GM12878 (cell line): ENCODE measurements at regions not wholly inside any gene's neighbourhood (a gene's known extent, or its start where the extent isn't known, plus 50 kb on each side); places are given as distances from the start of the nearest gene placed in this dataset.

Experiments
- ATAC-seq: fragments of 200-7000 bp; cut with Tn5 transposase; 3 replicates; pipeline ENCODE4 v1.9.1; 2020; ENCODE audit warnings: mild to moderate bottlenecking, moderate library complexity
- BruUV-seq: library from RNA; stranded (reverse); fragments of 400-500 nt; replicated peaks from 2 replicates; lab custom pipeline; 2021; lab: Mats Ljungman, UMichigan
- CTCF ChIA-PET: fragments of 300-600 bp; sonication (Branson Sonifier 250); formaldehyde crosslinking; extraction: SDS; loops from one replicate; lab custom pipeline; 2021; ENCODE audit warnings: inconsistent platforms; lab: Yijun Ruan, JAX
- POLR2A ChIA-PET: fragments of 350-600 bp; formaldehyde crosslinking; extraction: SDS; loops from one replicate; lab custom pipeline; 2021; ENCODE audit warnings: inconsistent platforms; lab: Charles Lee
- RAD21 ChIA-PET: fragments of 300-600 bp; sonication (Branson Sonifier 250); formaldehyde crosslinking; loops from one replicate; lab custom pipeline; 2023; ENCODE audit warnings: antibody characterized with exemption; ENCODE audit not compliant: unreplicated experiment; lab: Charles Lee
- SMC1A ChIA-PET: fragments of 300-600 bp; sonication (Branson Sonifier 250); formaldehyde crosslinking; loops from one replicate; lab custom pipeline; 2023; ENCODE audit not compliant: unreplicated experiment, uncharacterized antibody; lab: Charles Lee
- DNase-seq: peaks from one replicate; pipeline ENCODE4 v3.0.0-alpha.2; 2011; ENCODE audit warnings: low read depth, low spot score
- FAIRE-seq: peaks from 3 replicates; lab custom pipeline; 2011; peaks lifted over from hg19 to GRCh38; lab: Jason Lieb, UNC
- H2AFZ ChIP-seq: 2 replicates; pipeline ENCODE4 v1.6.0; 2011; ENCODE audit warnings: low read depth, low read length, control low read depth; ENCODE audit not compliant: control insufficient read depth
- H3K27ac ChIP-seq: 2 replicates; pipeline ENCODE4 v1.5.1; 2011; ENCODE audit warnings: control low read depth; ENCODE audit not compliant: control insufficient read depth, insufficient read depth
- H3K27me3 ChIP-seq, 2 experiments: replicated peaks in 1 of 2; 2 replicates each; pipeline versions ENCODE4 v1.6.0 to v1.6.1; 2011; ENCODE audit warnings: low read length in 1 of 2; ENCODE audit not compliant: control insufficient read depth in 2 of 2, insufficient read depth in 2 of 2
- H3K36me3 ChIP-seq, 2 experiments: 2 replicates each; pipeline ENCODE4 v1.5.1; 2011; ENCODE audit warnings: low read length in 1 of 2; ENCODE audit not compliant: control insufficient read depth in 2 of 2, insufficient read depth in 2 of 2
- H3K4me1 ChIP-seq: 2 replicates; pipeline ENCODE4 v1.6.1; 2011; ENCODE audit warnings: mild to moderate bottlenecking, low read length, moderate library complexity, mixed read lengths; ENCODE audit not compliant: control insufficient read depth, insufficient read depth
- H3K4me2 ChIP-seq: 2 replicates; pipeline ENCODE4 v1.6.0; 2011; ENCODE audit warnings: control low read depth; ENCODE audit not compliant: control insufficient read depth, insufficient read depth
- H3K4me3 ChIP-seq: fragments of 200-600 bp; sonication (generic); 2 replicates; pipeline ENCODE4 v1.5.1; 2016
- H3K79me2 ChIP-seq: 2 replicates; pipeline ENCODE4 v1.6.0; 2011; ENCODE audit warnings: low read length; ENCODE audit not compliant: control insufficient read depth, insufficient read depth
- H3K9ac ChIP-seq: 2 replicates; pipeline ENCODE4 v1.8.0; 2011; ENCODE audit warnings: low read length, control low read depth, mixed read lengths; ENCODE audit not compliant: control insufficient read depth, insufficient read depth
- H3K9me3 ChIP-seq: replicated peaks from 3 replicates; pipeline ENCODE4 v1.5.1; 2011; ENCODE audit warnings: mild to moderate bottlenecking, low read length; ENCODE audit not compliant: control insufficient read depth, insufficient read depth
- H4K20me1 ChIP-seq: 2 replicates; pipeline ENCODE4 v1.6.0; 2011; ENCODE audit not compliant: control insufficient read depth, insufficient read depth
- ASH2L ChIP-seq: fragments of 300-600, 200-600 bp; sonication (generic); IDR thresholded peaks from 2 replicates; pipeline ENCODE4 v1.6.1; 2017; ENCODE audit warnings: low read depth, mild to moderate bottlenecking, borderline replicate concordance
- EED ChIP-seq: sonication (generic); IDR thresholded peaks from 2 replicates; pipeline ENCODE4 v1.6.1; 2016; ENCODE audit warnings: antibody characterized with exemption, low read depth
- EZH2 ChIP-seq: IDR thresholded peaks from 2 replicates; pipeline ENCODE4 v1.6.1; 2012; ENCODE audit warnings: low read depth, mild to moderate bottlenecking, control low read depth, inconsistent platforms, low read length, borderline replicate concordance; ENCODE audit not compliant: control insufficient read depth
- FOXK2 ChIP-seq: fragments of 450-650 bp; IDR thresholded peaks from 2 replicates; pipeline ENCODE4 v1.6.1; 2017; ENCODE audit warnings: mild to moderate bottlenecking, moderate library complexity
- HSF1 ChIP-seq: fragments of 150-350 bp; IDR thresholded peaks from 2 replicates; pipeline ENCODE4 v1.6.1; 2014; ENCODE audit warnings: mild to moderate bottlenecking, low read depth, low read length
- IKZF1 ChIP-seq: fragments of 450-650 bp; conservative IDR thresholded peaks from 2 replicates; pipeline ENCODE4 v1.6.1; 2017; ENCODE audit warnings: antibody characterized with exemption, mild to moderate bottlenecking
- IRF4 ChIP-seq: IDR thresholded peaks from 2 replicates; pipeline ENCODE4 v1.6.1; 2011; ENCODE audit warnings: low read depth, low read length
- LARP7 ChIP-seq: fragments of 450-650 bp; IDR thresholded peaks from 2 replicates; pipeline ENCODE4 v1.6.1; 2017; ENCODE audit warnings: mild to moderate bottlenecking
- MEF2B ChIP-seq: fragments of 450-650 bp; IDR thresholded peaks from 2 replicates; pipeline ENCODE4 v1.6.1; 2018; ENCODE audit warnings: mild to moderate bottlenecking, moderate library complexity; ENCODE audit not compliant: partially characterized antibody, poor library complexity, severe bottlenecking
- MLLT1 ChIP-seq: fragments of 450-650 bp; IDR thresholded peaks from 2 replicates; pipeline ENCODE4 v1.6.1; 2016; ENCODE audit warnings: mild to moderate bottlenecking
- MYC ChIP-seq: IDR thresholded peaks from 2 replicates; pipeline ENCODE4 v1.6.1; 2011; ENCODE audit warnings: mild to moderate bottlenecking, low read length, moderate library complexity, inconsistent platforms; ENCODE audit not compliant: insufficient read depth, insufficient replicate concordance, insufficient read length, severe bottlenecking
- RAD51 ChIP-seq: fragments of 450-650 bp; IDR thresholded peaks from 2 replicates; pipeline ENCODE4 v1.6.1; 2016; ENCODE audit warnings: moderate library complexity, mild to moderate bottlenecking, inconsistent platforms
- RBBP5 ChIP-seq: fragments of 200-600 bp; sonication (generic); conservative IDR thresholded peaks from 2 replicates; pipeline ENCODE4 v1.6.1; 2016
- SMARCA5 ChIP-seq: fragments of 450-650 bp; IDR thresholded peaks from 2 replicates; pipeline ENCODE4 v1.6.1; 2017; ENCODE audit warnings: mild to moderate bottlenecking
- TAF1 ChIP-seq: IDR thresholded peaks from 2 replicates; pipeline ENCODE4 v1.6.1; 2011; ENCODE audit warnings: mild to moderate bottlenecking, low read depth, low read length, borderline replicate concordance
- TCF7 ChIP-seq: IDR thresholded peaks from 2 replicates; pipeline ENCODE4 v1.6.1; 2014; ENCODE audit warnings: antibody characterized with exemption, borderline replicate concordance
- ZBTB11 ChIP-seq: fragments of 450-650 bp; formaldehyde crosslinking; IDR thresholded peaks from 2 replicates; pipeline ENCODE4 v1.5.0; 2022; ENCODE audit warnings: mild to moderate bottlenecking, missing genetic modification characterization
- ZNF384 ChIP-seq: IDR thresholded peaks from 2 replicates; pipeline ENCODE4 v1.6.1; 2012; ENCODE audit warnings: low read depth, mild to moderate bottlenecking, low read length, improper control_type of control experiment, borderline replicate concordance
- WGBS: methylation state at CpG from one replicate; pipeline ENCODE4 v1.1.6; 2016; ENCODE audit warnings: low lambda C conversion rate; ENCODE audit not compliant: insufficient replicate concordance, insufficient coverage; ENCODE audit errors: missing lambda C conversion rate; 5-methylcytosine and 5-hydroxymethylcytosine counted together
- in situ Hi-C: fragments of 300-500 bp; cut with MboI; formaldehyde crosslinking; loops from 9 replicates; pipeline ENCODE4 v1.14.3; 2018; ENCODE audit warnings: mixed read lengths
- intact Hi-C: fragments of 100-400 bp; cut with micrococcal nuclease; formaldehyde crosslinking; loops from one replicate; pipeline ENCODE4 v1.14.2; 2022; ENCODE audit not compliant: unreplicated experiment

GRCh38 chr11:134913391-134913790 lies 501.3 kb upstream of the B3GAT1 start (continued):
- TF ChIP-seq ZBTB11 (CRISPR knock-in tag) (no peak), HSF1 (no peak), RAD51 (no peak)

GRCh38 chr11:134911514-134912180 lies 499.6 kb upstream of the B3GAT1 start:
- no peaks in the 10 kb centered on the region for H3K36me3 ChIP-seq
- RAD21 ChIA-PET, result no interaction called here
- intact Hi-C loops, result no loop called here
- CTCF ChIA-PET, result no interaction called here
- ATAC-seq (no peak), FAIRE-seq (no peak), DNase-seq (no peak)
- 1% methylated on average over 9 of the region's 9 CpGs for WGBS
- H3K9ac ChIP-seq, result no peak overlapping the region
- no peak overlapping the region for H3K4me3 ChIP-seq
- POLR2A ChIA-PET, result no interaction called here
- H3K79me2 ChIP-seq, result no peaks in the 10 kb centered on the region
- H2AFZ ChIP-seq, result no peak overlapping the region
- SMC1A ChIA-PET, result interaction anchor here (0.6 kb wide), 1 partner anchor 1297 kb away, joined by 3 read pairs; no protein-coding TSS in a partner anchor
- H3K9me3 ChIP-seq, result no peaks in the 10 kb centered on the region
- no peak overlapping the region for H3K27ac ChIP-seq
- H3K27me3 ChIP-seq, result peaks cover 2% of the 10 kb centered on the region in 2 experiments; a peak in 2 of 4 replicates
- no TSS peak for BruUV-seq
- H3K4me2 ChIP-seq, result no peak overlapping the region
- no peaks in the 10 kb centered on the region for H3K4me1 ChIP-seq
- in situ Hi-C loops, result no loop called here
- H4K20me1 ChIP-seq, result peaks cover 4% of the 10 kb centered on the region; the same call in 1 of the 2 replicates
- TF ChIP-seq IRF4, result no peak
- no peak for TF ChIP-seq SMARCA5
- no peak for TF ChIP-seq TCF7
- TF ChIP-seq LARP7, result no peak
- no peak for TF ChIP-seq RBBP5
- TF ChIP-seq EZH2, result no peak
- no peak for TF ChIP-seq MYC
- TF ChIP-seq MEF2B, result no peak
- no peak for TF ChIP-seq IKZF1
- TF ChIP-seq MLLT1, result no peak
- no peak for TF ChIP-seq ZNF384
- TF ChIP-seq TAF1, result no peak
- no peak for TF ChIP-seq FOXK2
- no peak for TF ChIP-seq EED
- TF ChIP-seq ASH2L, result no peak
